IPS DF 4.7 (cell line): ENCODE measurements at regions not wholly inside any gene's neighbourhood (a gene's known extent, or its start where the extent isn't known, plus 50 kb on each side); places are given as distances from the start of the nearest gene placed in this dataset.

Source experiments
- DNase-seq: peaks from one replicate; pipeline ENCODE4 v3.0.0-alpha.2; 2013; ENCODE audit warnings: low spot score; ENCODE audit errors: extremely low read depth

DNA sequence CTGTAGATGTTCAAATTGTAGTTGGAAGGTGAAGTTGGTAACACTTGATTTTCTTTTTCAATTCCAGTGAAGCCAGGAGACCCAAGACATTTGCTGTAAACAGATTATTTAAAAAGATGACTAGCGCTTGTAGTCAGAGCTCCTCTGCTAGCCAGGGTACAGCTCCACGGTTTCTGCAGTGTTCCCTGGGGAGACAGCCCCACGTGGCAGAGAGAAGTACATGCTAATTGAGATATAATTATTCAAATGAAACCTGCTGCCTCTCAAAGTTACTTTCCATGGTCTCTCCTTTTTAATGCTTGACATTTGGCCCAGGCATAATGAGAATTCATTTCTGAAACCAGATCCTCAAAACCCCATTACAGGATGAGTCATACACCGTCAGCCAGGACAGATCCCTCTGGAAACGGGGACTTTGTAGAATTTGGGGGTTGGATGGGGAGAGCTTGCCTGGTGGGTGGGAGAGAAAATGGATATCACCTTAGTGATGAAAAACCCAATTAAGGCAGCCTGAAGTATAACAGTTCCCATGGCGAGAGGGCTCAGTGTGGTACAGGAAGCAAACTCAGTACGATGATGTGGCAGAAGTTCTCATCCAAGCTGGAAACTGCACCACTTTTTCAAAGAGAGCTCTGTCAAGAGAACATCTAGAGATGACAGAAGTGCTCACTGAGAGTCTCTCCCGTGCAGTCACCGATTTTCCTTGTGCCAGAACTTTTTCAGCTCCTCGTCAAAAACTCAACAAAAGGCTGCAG, 637.7 kb upstream of the TMEM132C start:
- DNase-seq = no peak

DNA sequence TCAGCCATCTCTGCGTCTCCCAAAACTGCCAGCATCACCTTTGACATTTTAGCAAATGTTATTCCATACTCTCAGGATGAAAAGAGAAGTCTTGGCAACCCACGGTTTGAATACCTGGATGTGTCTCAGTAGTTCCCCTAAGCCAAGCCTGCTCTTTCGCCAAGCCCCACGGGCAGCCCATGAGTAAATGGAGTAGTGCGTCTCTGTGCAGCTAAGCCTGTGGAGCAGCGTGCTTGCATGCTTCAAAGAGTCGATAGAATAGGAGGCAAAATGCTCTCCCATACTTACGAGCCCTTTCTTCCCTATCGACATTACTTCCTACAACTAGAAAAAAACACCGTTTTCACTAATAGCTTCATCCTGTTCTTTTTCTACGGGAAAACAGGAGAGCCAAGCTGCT, 634.5 kb upstream of the TMEM132C start:
- no peak for DNase-seq

DNA sequence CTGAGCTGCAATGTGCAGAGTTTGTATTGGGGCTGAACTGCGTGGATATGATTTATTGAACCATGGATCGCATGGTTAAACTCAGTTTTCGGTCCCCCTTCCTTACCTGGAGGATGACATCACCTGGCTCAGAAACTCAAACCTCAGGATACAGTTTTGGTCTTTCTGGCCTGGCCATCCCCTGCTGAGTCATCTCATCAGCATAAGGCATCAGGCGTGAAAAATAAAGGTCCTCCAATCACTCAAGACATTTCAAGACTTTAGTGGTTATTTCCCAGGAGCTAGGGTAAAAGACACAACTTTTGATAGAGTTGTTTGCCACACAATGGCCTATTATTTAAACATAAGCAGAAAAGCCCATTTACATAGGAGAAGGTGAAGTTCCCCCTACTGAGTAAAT, 631.1 kb upstream of the TMEM132C start:
- DNase-seq = no peak

DNA sequence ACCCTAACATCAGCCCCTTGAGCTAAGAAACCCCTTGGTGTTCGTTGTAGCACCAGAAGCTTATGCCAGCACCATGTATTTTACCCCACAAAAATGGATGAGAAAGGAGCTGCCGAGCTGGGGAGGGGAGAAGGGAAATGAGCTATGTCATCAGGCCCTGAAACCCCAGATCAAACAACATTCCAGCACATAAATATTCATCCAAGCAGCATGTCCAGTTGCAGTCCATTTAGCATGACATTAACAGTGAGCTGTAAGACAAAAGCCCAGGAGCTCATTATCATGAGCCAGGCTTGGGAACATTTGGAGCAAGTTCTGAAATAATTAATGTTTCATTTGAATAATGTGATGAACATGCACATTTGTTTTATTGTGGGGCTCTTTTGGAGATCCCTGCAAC, 630.1 kb upstream of the TMEM132C start:
- no peak for DNase-seq

DNA sequence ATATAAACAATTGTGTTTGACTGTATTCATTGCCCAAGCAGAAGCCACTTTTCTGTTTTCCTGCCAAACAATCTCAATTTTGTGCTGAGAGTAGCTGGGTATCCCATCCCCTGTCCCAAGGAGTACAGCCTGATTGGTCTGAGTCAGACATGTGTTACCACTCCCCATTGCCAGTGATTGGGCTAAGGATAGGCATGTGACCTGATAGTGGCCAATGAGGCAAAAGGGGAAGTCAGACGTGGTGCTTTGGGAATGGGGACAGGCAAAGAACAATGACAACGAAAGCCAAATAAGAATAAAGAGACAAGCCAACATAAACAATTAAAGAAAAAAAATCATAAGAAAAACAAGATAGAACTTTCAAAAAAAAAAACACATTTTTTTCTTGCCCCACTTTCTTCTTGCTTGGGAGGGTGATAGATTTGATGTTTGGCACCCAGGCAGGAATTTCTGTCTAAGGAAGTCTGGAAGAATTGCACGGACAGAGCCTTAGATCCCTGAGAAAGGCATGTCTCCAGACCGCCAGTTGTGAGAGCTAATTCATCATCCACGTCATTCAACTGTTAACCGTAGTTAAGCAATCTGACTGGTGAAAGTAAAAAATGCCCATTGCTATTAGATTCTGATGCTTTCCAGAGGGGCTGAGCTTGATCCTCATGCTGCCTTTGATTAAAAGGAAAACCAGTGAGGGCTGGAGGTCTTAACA, 626.6 kb upstream of the TMEM132C start:
- DNase-seq = no peak

DNA sequence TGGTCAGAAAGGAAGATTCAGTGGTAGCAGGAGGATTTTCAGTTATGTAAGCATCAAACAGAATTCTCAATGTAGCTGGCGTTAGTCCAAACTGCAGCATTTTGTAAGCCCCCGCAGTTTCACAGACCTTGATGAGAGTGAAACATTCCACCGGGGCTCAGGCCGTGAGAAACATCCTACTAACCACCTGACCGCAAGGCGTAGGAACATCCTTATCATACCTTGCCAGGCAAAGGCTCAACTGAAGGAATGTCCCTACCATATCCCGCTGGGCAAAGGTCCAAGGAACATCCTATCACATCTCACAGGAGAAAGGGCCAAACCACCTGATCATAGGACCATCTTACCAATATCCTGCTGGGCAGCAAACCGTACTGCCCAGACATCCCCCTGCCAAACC, 624.8 kb upstream of the TMEM132C start:
- no peak for DNase-seq

DNA sequence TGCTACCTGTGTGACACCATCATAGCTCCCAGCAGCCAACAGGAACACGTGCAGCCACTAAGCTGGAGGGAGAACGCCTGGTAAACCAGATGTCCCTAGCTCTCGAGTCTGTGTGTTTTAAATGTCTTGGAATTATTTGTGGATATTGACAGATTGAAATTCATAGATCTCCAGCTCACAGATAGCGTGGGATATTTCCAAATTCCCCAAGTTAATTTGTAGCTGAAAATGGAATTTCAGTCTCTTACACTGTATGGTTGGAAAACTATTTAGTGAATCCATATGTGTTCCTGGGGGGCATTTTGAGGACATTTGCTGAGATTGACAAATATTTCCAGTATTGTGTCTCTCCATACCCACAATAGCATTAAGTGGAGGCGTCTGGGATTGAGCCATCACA, 618.6 kb upstream of the TMEM132C start:
- no peak for DNase-seq

DNA sequence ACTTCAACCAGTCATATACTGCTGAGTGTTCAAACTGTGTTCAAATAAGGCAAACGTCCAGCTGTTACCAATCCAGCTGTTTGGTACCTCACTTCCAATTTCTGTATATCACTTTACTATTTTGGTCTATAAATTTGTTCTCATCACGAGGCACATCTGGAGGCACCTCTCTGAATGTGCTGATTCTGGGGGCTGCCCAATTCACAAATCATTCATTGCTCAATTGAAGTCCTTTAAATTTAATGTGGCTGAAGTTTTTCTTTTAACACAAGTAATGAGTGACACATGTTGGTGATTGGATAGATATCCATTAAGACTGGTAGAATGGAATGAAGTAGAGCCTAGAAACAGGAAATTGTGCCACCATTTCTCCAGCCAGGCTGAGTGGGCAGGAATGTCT, 617.0 kb upstream of the TMEM132C start:
- no peak for DNase-seq

DNA sequence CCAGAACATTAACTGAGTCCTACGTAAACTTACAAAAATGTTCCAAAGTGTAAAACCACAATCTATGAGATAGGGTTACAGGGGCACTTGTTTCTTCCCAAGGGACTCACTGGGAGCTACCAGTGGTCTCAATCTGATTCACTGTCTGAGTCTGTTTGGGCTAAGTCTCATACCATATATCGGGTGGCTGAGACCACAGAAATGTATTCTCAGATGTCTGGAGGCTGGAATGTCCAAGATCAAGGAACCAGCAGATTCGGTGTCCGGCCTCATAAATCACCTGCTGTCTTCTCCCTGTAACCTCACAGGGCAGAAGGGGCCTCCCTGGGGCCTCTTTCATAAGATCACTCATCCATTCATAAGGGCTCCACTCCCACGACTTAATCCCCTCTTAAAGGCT, 616.3 kb upstream of the TMEM132C start:
- DNase-seq = no peak

DNA sequence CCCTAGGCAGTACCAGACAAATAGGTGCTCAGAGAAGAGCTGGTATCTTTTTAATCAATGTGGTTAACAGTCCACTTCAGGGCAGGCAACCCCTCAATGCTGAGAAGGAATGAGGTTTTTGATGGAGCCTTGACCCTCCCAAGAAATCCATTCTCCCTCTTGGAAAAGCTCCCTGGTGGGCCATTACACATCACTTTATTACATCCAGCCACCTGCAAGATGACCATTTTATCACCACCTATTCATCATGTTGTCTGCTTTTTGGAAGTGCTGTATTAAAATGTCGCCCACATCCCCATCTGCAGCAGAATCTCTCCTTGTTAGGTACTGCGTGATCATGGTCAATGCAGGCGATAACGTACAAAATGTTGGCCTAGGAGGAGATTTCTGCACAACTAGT, 614.7 kb upstream of the TMEM132C start:
- no peak for DNase-seq

DNA sequence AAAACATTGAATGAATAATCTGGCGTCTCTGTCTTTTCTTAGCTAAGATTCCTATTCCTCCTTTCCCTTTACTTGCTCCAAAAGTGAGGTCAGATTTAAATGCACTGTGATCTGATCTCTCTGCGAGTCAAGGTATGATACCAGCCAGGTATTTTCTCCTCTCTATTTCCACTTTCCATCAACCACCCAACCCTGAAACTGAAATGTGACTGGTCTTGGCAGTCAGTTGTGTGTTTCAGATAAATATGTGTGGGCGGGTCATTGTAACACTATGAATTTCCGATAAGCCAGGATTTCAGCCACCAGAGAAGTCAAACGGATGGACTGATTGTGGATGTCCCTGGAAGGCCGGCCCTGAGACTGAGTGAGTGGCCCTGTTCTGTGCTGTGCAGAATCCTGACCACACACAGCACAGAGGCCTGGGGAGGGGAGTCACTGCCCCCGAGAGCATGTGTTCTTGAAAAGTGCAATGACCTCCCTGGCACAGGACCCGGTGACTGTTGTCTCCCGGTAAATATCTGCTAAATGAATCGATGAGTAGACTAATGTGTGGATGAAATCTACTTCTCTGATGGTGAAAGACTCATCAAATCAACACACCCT, 612.5 kb upstream of the TMEM132C start:
- no peak for DNase-seq

DNA sequence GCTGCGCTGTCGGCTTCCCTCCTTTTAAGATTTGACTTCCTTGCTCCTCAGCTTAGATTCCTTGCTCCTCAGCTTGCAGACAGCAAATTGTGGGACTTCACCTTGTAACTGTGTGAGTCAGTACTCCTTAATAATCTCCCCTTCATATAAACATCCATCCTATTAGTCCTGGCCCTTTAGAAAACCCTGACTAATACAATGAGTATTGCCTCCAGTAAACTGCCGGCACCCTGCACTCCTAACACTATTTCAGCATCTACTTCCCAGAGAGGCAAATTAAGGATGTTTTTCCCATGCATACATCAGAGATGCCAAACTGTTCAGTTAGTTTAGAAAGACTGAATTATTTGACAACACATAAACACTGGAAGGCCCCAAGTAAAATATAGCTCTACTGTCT, 611.3 kb upstream of the TMEM132C start:
- DNase-seq = no peak

DNA sequence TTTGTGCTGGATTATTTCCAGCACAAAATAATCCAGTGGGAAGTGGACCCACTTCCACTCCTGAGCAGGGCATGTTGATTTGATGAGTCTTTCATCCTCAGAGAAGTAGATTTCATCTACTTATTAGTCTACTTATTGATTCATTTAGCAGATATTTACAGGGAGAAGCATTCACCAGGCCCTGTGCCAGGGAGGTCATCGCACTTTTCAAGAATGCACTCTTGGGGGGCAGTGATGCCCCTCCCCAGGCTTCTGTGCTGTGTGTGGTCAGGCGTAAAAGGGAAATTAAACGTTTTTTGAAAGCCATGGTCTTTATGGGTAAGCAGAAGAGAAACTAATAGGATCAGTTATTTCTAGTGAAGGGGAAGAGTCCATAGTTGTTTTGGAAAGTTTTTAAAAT, 610.7 kb upstream of the TMEM132C start:
- no peak for DNase-seq

DNA sequence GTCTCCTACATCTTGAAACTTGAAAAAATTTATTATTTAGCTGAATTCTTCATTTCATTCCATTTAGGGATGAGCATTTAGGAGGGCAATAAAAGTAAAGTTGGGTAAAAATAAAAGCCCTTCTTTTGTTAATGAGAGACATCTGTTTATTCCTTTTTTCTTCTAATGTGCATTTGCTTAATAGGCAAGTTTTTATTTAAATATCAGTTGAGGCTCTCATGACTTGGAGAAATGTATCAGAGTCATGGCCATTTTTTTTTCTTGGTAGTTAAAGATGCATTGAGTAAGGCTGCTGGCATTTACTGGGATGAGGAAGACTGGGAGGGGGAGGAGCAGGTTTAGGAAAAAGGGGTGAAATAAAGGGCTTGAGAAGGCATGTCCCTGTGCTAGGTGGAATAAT, 609.9 kb upstream of the TMEM132C start:
- DNase-seq = no peak

DNA sequence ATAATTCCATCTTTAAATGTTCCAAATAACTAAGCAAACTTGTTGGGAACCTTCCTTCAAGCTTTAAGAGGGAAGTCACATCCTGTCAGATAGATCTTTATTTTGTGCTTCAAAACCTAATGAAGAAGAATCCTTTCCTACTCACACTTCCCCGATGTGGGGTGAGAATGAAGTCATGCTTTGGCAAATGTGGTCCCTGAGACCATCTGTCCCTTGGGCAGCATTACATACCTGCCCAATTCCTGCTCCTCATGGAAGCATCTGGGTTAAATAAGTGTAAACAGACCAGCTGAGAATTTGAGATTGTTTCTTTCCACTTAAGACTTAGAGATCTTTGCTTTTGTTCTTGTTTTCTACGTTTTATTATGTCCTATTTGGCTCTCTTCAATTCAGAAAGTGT, 606.0 kb upstream of the TMEM132C start:
- DNase-seq = no peak

DNA sequence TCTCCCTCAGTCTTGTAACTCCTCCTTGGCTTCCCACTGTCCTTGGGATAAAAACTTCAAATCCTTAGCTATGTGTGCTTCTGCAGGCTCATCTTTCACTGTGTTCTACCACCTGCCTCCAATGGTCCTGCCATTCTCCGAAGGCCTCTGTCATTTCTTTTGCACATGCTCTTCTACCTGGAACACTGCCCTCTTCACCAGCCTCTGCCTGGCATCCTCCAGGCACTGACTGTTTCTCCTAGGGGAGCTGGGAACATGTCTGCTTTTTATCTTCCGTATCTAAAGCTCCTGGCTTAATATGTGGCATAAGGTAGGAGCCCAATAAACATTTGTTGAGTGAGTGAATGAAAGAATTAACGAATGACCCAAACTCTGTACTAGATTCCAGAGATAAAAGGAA, 603.3 kb upstream of the TMEM132C start:
- no peak for DNase-seq

DNA sequence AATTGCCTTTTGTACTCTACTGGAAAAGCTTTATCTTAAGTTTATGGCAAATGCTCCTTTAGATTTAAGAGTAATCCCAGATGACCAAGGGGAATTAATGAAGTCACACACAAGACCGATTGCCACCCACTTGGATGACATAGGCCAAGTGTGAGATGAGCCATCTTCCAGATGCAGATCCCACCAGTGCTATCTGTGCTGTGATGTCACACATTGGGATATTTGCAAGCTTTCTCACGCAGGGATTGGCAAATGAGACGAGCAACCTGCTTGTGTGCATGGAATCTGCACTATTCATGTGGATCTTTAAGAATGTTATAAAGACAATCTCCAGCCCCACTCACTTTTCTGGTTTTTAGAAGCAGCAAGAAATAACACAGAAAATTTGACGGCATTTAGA, 602.1 kb upstream of the TMEM132C start:
- no peak for DNase-seq

DNA sequence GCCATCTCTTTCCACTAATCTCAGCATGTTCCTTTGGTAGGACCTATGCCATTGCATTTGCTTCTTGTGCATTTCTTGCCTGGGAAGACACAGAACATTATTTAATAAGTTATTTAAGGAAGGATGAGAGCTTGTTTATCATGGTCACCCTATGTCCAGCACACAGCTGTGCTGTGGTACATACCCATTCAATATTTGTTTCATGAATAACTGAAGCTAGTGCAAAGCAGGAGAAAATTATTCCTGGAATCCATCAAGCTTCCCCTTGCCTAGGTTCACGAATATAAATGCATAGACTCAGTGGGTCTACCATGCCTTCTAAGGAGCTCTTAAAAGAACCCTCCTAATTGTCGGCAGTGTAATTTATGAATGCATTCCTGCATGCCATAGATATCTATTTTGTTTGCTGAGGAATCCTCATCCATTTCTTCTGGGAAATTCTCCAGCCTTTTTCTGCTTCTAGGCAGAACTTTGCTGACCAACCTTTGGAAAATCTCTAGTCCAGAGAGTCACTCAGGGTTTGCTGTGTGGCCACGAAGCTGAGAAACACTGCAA, 599.8 kb upstream of the TMEM132C start:
- no peak for DNase-seq

DNA sequence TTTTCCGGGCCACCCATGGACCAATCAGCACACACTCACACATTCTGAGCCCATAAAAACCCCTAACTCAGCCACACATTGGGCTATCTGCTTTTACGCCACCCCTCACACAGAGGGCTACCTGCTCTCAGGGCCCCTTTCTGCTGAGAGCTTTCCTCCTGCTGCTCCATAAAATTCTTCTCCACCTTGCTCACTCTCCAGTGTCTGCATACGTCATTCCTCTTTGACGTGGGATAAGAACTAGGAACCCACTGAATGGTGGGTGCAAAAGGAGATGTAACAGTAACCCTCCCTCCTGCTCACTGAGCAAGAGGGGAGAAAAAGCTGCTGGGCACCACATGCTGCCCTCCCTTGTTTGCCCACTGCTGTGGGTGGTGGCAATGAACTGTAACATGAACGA, 596.7 kb upstream of the TMEM132C start:
- no peak for DNase-seq

DNA sequence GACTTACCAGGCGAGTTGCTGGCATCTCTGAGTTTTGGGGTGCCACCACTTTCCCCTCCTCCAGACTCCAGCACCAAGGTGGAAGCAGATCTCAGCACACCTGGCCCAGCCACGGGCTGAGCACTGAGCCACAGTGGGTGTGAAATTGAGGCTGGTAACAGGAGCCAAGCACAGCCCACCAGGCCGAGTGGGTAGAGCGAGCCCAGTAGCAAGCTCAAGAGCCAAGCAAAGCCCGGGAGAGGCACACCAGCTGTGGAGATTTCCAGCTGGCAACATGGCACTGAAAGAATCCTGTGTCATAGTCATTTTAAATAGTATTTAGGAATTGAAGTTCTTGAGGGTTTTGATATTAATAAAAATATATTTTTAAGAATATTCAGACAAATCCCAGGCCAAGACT, 596.2 kb upstream of the TMEM132C start:
- no peak for DNase-seq

DNA sequence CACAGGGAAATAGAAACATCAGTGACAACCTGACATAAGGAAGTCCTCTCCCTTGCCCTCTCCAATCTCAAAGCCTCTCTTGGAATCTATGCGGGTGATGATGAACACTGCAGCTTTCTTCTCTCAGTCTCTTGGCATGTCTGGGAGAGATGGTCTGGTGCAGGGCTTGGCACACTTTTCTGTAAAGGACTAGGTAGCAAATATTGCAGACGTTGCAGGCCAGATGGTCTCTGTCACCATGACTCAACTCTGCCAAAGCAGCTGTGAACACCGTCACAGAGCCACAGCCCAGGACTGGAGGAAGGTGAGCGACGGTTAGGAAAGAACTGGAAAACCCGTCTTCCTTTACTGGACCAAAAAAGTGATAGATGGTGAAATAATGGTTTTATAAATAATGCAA, 591.0 kb upstream of the TMEM132C start:
- no peak for DNase-seq

DNA sequence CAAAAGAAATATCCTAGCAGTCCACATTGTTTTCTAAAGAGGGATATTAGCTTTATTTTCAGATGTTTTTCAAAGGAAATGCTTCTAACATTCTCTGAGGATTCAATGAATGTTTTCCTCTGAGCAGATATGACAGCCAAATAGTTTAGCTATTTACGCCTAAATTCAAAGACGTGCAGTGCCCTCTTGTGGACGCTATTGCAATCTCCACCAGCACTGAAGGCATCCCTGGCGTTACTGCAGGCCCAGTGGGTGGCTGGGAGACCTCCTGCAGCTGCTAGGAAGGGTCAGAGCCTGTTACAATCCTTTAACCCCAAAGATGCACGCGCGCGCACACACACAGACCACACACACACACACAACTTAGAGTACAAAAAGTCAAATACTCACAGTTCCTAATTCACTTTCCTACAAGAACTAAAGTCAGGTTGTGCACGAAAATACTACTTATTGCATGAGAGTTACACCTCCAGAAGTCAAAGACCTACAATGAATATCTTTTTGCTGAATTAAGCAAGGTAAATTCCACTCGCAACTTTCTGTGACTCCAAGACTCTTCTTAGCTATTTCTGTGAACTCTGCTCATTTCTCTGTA, 589.3 kb upstream of the TMEM132C start:
- peak; percentile 88 for DNase-seq
